Activated CD8-positive, alpha-beta T cell treated with anti-CD3 and anti-CD28 coated beads for 36 hours (primary cell): ENCODE measurements at regions not wholly inside any gene's neighbourhood (a gene's known extent, or its start where the extent isn't known, plus 50 kb on each side); places are given as distances from the start of the nearest gene placed in this dataset.

Experiments used
- ATAC-seq: fragments of 200-7000 bp; cut with Tn5 transposase; one replicate; pipeline ENCODE4 v1.10.0; 2021; ENCODE audit warnings: mild to moderate bottlenecking, moderate library complexity
- CTCF ChIA-PET: fragments of 350-600 bp; sonication (Branson Sonifier 250); formaldehyde crosslinking; loops from one replicate; lab custom pipeline; 2021; ENCODE audit warnings: antibody characterized with exemption; lab: Charles Lee
- POLR2A ChIA-PET: fragments of 350-600 bp; sonication (Branson Sonifier 250); formaldehyde crosslinking; loops from one replicate; lab custom pipeline; 2021; ENCODE audit warnings: antibody characterized with exemption; lab: Charles Lee
- DNase-seq: peaks from one replicate; pipeline ENCODE4 v3.0.0-alpha.2; 2020
- H3K27ac Mint-ChIP-seq: one replicate; pipeline ENCODE4 v1.8.0; 2021; ENCODE audit warnings: mild to moderate bottlenecking, mixed read lengths
- H3K27me3 Mint-ChIP-seq: one replicate; pipeline ENCODE4 v1.8.0; 2021; ENCODE audit warnings: mixed read lengths
- H3K36me3 Mint-ChIP-seq: one replicate; pipeline ENCODE4 v1.8.0; 2021; ENCODE audit warnings: low read depth, mixed read lengths
- H3K4me1 Mint-ChIP-seq: one replicate; pipeline ENCODE4 v1.8.0; 2021; ENCODE audit warnings: low read depth, mixed read lengths
- H3K4me3 Mint-ChIP-seq: one replicate; pipeline ENCODE4 v1.8.0; 2021; ENCODE audit warnings: mild to moderate bottlenecking, moderate library complexity, mixed read lengths
- H3K9me3 Mint-ChIP-seq: one replicate; pipeline ENCODE4 v1.8.0; 2021; ENCODE audit warnings: mixed read lengths
- CTCF ChIP-seq: fragments of 200-600 bp; IDR thresholded peaks from one replicate; pipeline ENCODE4 v1.8.0; 2022; ENCODE audit warnings: antibody characterized with exemption, mild to moderate bottlenecking
- intact Hi-C: fragments of 100-400 bp; cut with micrococcal nuclease; formaldehyde crosslinking; loops from one replicate; pipeline ENCODE4 v1.10.0; 2022

- no peaks in the 10 kb centered on the region for H3K9me3 Mint-ChIP-seq
- no peaks in the 10 kb centered on the region for H3K36me3 Mint-ChIP-seq
- no peak overlapping the region for H3K27ac Mint-ChIP-seq
- no peak for TF ChIP-seq CTCF
- no peak overlapping the region for H3K4me3 Mint-ChIP-seq
- POLR2A ChIA-PET, result no interaction called here
- DNase-seq, result no peak
- H3K4me1 Mint-ChIP-seq, result peaks cover 3% of the 10 kb centered on the region
- H3K27me3 Mint-ChIP-seq, result no peaks in the 10 kb centered on the region
- intact Hi-C loops, result no loop called here
- ATAC-seq, result no peak
- CTCF ChIA-PET, result no interaction called here
These were observed 684.5 kb downstream of the BCL11A start for GRCh38 chr2:59868981-59869380.

GRCh38 chr2:59866436-59866835, 687.0 kb downstream of the BCL11A start:
- no peaks in the 10 kb centered on the region for H3K36me3 Mint-ChIP-seq
- H3K27me3 Mint-ChIP-seq, result no peaks in the 10 kb centered on the region
- H3K4me1 Mint-ChIP-seq, result peaks cover 3% of the 10 kb centered on the region
- ATAC-seq, result no peak
- H3K4me3 Mint-ChIP-seq, result no peak overlapping the region
- TF ChIP-seq CTCF, result no peak
- intact Hi-C loops, result no loop called here
- H3K27ac Mint-ChIP-seq, result no peak overlapping the region
- ChIA-PET POLR2A (no interaction called here), CTCF (no interaction called here)
- DNase-seq, result no peak
- H3K9me3 Mint-ChIP-seq, result peaks cover 5% of the 10 kb centered on the region

GRCh38 chr2:59858540-59858939, 694.9 kb downstream of the BCL11A start:
- no peak overlapping the region for H3K4me3 Mint-ChIP-seq
- H3K9me3 Mint-ChIP-seq, result peaks cover 12% of the 10 kb centered on the region
- ATAC-seq, result no peak
- H3K36me3 Mint-ChIP-seq, result no peaks in the 10 kb centered on the region
- intact Hi-C loops, result no loop called here
- DNase-seq, result no peak
- TF ChIP-seq CTCF, result no peak
- ChIA-PET CTCF (no interaction called here), POLR2A (interaction anchor here (0.9 kb wide), 1 partner anchor 9 kb away, joined by 3 read pairs; no protein-coding TSS in a partner anchor)
- no peaks in the 10 kb centered on the region for H3K27me3 Mint-ChIP-seq
- H3K27ac Mint-ChIP-seq, result no peak overlapping the region
- H3K4me1 Mint-ChIP-seq, result peaks cover 3% of the 10 kb centered on the region

- ChIA-PET POLR2A (no interaction called here), CTCF (no interaction called here)
- peaks cover 3% of the 10 kb centered on the region for H3K4me1 Mint-ChIP-seq
- no peak overlapping the region for H3K27ac Mint-ChIP-seq
- no peaks in the 10 kb centered on the region for H3K36me3 Mint-ChIP-seq
- H3K27me3 Mint-ChIP-seq, result no peaks in the 10 kb centered on the region
- peaks cover 7% of the 10 kb centered on the region for H3K9me3 Mint-ChIP-seq
- DNase-seq (no peak), ATAC-seq (peak; percentile 49)
- H3K4me3 Mint-ChIP-seq, result no peak overlapping the region
- no peak for TF ChIP-seq CTCF
- intact Hi-C loops, result no loop called here
These were observed 696.3 kb downstream of the BCL11A start for GRCh38 chr2:59857109-59857508.

- DNase-seq, result no peak
- no peak for ATAC-seq
- Mint-ChIP-seq H3K9me3 (peaks cover 7% of the 10 kb centered on the region), H3K27me3 (no peaks in the 10 kb centered on the region), H3K36me3 (no peaks in the 10 kb centered on the region), H3K27ac (no peak overlapping the region), H3K4me3 (no peak overlapping the region), H3K4me1 (peaks cover 3% of the 10 kb centered on the region)
- TF ChIP-seq CTCF, result no peak
- ChIA-PET CTCF (no interaction called here), POLR2A (no interaction called here)
- intact Hi-C loops, result no loop called here
These were observed 697.1 kb downstream of the BCL11A start for GRCh38 chr2:59856391-59856790.
